ENCODE measurements at regions not wholly inside any gene's neighbourhood (a gene's known extent, or its start where the extent isn't known, plus 50 kb on each side); places are given as distances from the start of the nearest gene placed in this dataset.

- no peak for DNase-seq (ENCODE audit: low spot score)
Observed at GRCh38 chrX:104306180-104306579, 51.4 kb upstream of the ESX1 start.
